ENCODE measurements at regions not wholly inside any gene's neighbourhood (a gene's known extent, or its start where the extent isn't known, plus 50 kb on each side); places are given as distances from the start of the nearest gene placed in this dataset.

GRCh38 chr4:30471861-30472260 lies 248.3 kb upstream of the PCDH7 start:
- TF ChIP-seq, protein P1, sequence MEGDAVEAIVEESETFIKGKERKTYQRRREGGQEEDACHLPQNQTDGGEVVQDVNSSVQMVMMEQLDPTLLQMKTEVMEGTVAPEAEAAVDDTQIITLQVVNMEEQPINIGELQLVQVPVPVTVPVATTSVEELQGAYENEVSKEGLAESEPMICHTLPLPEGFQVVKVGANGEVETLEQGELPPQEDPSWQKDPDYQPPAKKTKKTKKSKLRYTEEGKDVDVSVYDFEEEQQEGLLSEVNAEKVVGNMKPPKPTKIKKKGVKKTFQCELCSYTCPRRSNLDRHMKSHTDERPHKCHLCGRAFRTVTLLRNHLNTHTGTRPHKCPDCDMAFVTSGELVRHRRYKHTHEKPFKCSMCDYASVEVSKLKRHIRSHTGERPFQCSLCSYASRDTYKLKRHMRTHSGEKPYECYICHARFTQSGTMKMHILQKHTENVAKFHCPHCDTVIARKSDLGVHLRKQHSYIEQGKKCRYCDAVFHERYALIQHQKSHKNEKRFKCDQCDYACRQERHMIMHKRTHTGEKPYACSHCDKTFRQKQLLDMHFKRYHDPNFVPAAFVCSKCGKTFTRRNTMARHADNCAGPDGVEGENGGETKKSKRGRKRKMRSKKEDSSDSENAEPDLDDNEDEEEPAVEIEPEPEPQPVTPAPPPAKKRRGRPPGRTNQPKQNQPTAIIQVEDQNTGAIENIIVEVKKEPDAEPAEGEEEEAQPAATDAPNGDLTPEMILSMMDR (optimal IDR thresholded peaks at IDR 0.05 in 1 of 3, IDR thresholded peaks at IDR 0.05 in 1 of 3, conservative IDR thresholded peaks at IDR 0.05 in 1 of 3; ENCODE audit: extremely low read depth in 1 of 3, insufficient read depth in 2 of 3, low read length in 3 of 3): no peak
- no peak for TF ChIP-seq EZH2 (IDR thresholded peaks at IDR 0.05; ENCODE audit: low read length)

Data from keratinocyte (primary cell).